ENCODE measurements at regions not wholly inside any gene's neighbourhood (a gene's known extent, or its start where the extent isn't known, plus 50 kb on each side); places are given as distances from the start of the nearest gene placed in this dataset.

DNA sequence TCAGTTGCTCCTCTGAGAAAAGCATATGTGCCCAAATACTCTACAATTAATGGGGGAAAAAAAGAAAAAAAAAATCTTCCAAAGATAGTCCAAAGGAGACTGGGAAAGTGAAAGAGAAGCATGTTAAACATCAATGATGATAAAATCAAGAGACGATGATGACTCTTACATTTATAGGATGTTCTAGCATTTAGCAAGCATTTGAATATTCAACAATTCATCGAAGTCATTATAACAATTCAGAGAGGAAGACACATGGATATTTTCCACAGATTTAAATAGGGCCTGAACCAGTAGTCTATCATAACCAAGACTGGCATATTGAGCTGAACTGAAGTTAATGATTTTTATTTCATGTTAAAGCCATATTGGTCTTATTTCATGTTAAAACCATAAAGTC is 528.4 kb downstream of the INHBA start:
- DNase-seq (ENCODE audit: low read depth): no peak
- no peak overlapping the region for H3K4me3 ChIP-seq (ENCODE audit: control insufficient read depth, low read depth, low read length)
- TF ChIP-seq, protein P1, sequence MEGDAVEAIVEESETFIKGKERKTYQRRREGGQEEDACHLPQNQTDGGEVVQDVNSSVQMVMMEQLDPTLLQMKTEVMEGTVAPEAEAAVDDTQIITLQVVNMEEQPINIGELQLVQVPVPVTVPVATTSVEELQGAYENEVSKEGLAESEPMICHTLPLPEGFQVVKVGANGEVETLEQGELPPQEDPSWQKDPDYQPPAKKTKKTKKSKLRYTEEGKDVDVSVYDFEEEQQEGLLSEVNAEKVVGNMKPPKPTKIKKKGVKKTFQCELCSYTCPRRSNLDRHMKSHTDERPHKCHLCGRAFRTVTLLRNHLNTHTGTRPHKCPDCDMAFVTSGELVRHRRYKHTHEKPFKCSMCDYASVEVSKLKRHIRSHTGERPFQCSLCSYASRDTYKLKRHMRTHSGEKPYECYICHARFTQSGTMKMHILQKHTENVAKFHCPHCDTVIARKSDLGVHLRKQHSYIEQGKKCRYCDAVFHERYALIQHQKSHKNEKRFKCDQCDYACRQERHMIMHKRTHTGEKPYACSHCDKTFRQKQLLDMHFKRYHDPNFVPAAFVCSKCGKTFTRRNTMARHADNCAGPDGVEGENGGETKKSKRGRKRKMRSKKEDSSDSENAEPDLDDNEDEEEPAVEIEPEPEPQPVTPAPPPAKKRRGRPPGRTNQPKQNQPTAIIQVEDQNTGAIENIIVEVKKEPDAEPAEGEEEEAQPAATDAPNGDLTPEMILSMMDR (conservative IDR thresholded peaks at IDR 0.05; ENCODE audit: control insufficient read depth, insufficient read depth, low read depth, low read length): no peak

DNA sequence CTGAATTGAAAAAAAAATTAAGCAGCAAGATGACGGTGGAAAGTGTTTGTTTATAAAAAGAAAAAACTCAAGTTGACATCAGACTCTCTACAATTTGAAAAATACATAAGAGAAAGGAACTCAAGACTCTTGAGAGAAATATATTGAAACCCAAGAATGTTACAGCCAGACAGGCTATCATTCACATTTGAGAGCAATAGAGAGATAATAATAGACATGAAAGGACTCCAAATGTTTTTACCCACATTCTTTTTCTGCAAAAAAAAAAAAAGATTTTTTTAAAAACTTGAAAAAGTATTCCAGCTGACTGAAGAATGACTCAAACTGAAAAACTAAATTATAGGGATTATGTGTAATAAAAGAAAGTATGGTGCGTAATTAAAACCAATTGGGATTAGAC is 532.4 kb downstream of the INHBA start:
- no peak for DNase-seq (ENCODE audit: low read depth)
- TF ChIP-seq, protein P1 (conservative IDR thresholded peaks at IDR 0.05; ENCODE audit: control insufficient read depth, insufficient read depth, low read depth, low read length): no peak
- H3K4me3 ChIP-seq (ENCODE audit: control insufficient read depth, low read depth, low read length): no peak overlapping the region

DNA sequence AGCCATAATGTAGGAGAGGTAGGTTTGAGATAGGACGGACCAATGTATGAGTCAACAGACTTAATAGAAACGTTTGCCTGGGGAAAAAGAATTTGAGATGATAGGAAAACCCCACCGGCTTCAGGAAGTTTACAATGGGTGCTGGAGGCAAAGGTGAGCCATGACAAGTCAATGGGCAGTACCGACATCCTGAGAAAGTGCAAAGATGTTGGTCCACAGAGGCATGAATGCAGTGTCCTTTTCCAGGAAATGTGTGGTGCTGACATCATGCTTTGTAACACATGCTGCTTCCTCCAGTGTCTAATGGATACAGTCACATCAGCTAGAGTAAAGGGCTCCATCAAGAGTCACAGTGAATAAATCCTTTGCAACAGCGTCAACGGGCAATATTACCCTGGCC is 533.6 kb downstream of the INHBA start:
- TF ChIP-seq, protein P1 (conservative IDR thresholded peaks at IDR 0.05; ENCODE audit: control insufficient read depth, insufficient read depth, low read depth, low read length): no peak
- H3K4me3 ChIP-seq (ENCODE audit: control insufficient read depth, low read depth, low read length): no peak overlapping the region
- DNase-seq (ENCODE audit: low read depth): peak; percentile 7

DNA sequence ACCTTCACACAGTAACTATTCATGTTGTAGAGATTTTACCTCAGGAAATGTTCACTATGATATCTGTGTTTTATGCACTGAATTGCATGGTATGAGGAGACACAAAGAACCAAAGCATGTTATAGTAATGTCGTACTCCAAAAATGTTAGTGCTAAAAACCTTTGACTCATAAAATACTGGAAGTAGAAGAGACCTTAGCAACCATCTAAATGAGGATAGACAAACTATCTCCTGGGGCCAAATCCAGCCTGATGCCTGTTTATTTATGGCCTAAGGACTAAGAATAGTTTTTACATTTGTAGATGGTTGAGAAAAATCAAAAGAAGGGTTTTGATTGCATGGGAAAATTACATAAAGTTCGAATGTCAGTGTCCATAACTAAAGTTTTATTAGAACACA is 535.1 kb downstream of the INHBA start:
- DNase-seq (ENCODE audit: low read depth): no peak
- no peak overlapping the region for H3K4me3 ChIP-seq (ENCODE audit: control insufficient read depth, low read depth, low read length)
- TF ChIP-seq, protein P1 (conservative IDR thresholded peaks at IDR 0.05; ENCODE audit: control insufficient read depth, insufficient read depth, low read depth, low read length): no peak

DNA sequence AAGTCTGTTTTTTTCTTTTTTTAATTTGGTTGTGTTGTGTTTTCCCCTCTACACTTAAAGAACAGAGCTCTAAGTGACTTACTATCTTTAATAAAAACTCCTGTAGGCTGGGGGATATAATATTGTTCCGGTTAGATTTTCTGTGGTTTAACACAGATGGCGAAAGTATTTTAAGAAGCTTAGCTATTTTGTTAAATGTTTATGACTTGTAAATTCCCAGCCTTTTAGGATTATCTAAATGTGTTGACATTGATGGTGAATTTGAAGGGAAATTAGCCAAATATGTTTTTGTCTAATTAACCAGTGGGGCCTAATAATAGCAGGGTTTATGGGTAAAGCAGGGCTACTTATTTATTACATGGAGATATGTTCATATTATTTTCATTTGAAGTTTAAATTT is 538.5 kb downstream of the INHBA start:
- TF ChIP-seq, protein P1 (conservative IDR thresholded peaks at IDR 0.05; ENCODE audit: control insufficient read depth, insufficient read depth, low read depth, low read length): no peak
- no peak overlapping the region for H3K4me3 ChIP-seq (ENCODE audit: control insufficient read depth, low read depth, low read length)
- DNase-seq (ENCODE audit: low read depth): no peak

DNA sequence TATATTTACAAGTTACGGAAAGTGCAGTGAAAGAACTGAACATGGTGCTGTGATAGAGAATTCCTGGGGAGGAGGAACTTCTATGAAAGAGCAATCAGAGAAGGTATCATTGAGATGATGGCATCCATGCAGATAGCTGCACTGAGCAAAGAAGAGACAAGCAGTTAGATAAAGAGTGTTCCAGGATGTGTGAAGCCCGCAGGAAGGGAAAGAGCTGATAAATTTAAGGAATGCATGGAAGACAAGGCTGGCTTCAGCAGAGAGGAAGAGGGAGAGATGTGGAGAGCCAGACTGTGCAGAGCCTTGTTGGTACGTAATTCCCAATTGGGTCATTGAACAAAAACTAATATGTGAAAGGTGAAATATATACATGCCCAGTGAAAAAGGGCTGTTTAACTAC is 538.9 kb downstream of the INHBA start:
- H3K4me3 ChIP-seq (ENCODE audit: control insufficient read depth, low read depth, low read length): no peak overlapping the region
- DNase-seq (ENCODE audit: low read depth): no peak
- TF ChIP-seq, protein P1 (conservative IDR thresholded peaks at IDR 0.05; ENCODE audit: control insufficient read depth, insufficient read depth, low read depth, low read length): no peak

DNA sequence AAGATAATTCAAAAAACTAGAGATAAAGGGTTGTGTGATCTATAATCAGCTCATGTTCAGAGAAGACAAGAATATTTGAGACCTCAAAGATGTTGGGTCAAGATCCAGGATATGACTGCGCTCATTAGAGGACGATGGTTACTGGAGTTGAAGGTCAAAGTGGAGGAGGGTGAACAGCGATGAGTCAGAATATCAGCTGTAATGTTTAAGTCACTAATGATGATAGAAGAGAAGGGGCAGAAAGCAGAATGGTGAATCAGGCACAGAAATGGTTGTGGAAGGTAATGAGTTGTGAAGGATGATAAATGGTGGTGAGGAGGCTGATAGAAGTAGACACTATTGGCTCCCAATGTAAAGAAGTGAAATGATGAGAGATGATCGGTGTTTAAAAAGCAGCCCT is 540.3 kb downstream of the INHBA start:
- TF ChIP-seq, protein P1 (conservative IDR thresholded peaks at IDR 0.05; ENCODE audit: control insufficient read depth, insufficient read depth, low read depth, low read length): no peak
- peak; percentile 77 for DNase-seq (ENCODE audit: low read depth)
- no peak overlapping the region for H3K4me3 ChIP-seq (ENCODE audit: control insufficient read depth, low read depth, low read length)

Data from fibroblast of mammary gland (primary cell).